GM13977 (cell line): ENCODE measurements at regions not wholly inside any gene's neighbourhood (a gene's known extent, or its start where the extent isn't known, plus 50 kb on each side); places are given as distances from the start of the nearest gene placed in this dataset.

ENCODE experiments used
- DNase-seq: peaks from one replicate; pipeline ENCODE4 v3.0.0; 2012; ENCODE audit warnings: low spot score
- in situ Hi-C: fragments of 300-500 bp; cut with MboI; formaldehyde crosslinking; loops from one replicate; pipeline ENCODE4 v1.12.0; 2022; ENCODE audit warnings: low sequenced_read_pairs, low pct_unique_long_range_greater_than_20kb, mixed read lengths, inconsistent platforms; ENCODE audit not compliant: unreplicated experiment
- TF ChIP-seq, protein P1 (sequence below): IDR thresholded peaks from 2 replicates; pipeline ENCODE4 v1.5.1; 2012; ENCODE audit warnings: mild to moderate bottlenecking, control low read depth; ENCODE audit not compliant: insufficient read depth; ENCODE audit errors: extremely low read depth, missing control alignments

DNA sequence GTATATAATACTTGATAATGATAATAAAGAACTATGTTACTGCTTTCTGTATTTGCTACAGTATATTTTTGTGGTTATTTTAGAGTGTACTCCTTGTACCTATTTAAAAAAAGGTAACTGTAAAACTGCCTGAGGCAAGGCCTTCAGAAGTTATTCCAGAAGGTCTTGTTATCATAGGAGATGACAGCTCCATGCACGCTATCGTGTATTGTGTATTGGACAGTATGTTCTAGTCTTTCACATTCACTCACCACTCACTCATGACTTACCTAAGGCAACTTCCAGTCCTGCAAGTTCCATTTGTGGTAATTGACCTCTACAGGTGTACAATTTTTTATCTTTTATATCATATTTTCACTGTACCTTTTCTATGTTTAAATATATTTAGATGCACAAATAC, 100.7 kb downstream of the ARL4A start:
- DNase-seq, result no peak
- TF ChIP-seq, protein P1, sequence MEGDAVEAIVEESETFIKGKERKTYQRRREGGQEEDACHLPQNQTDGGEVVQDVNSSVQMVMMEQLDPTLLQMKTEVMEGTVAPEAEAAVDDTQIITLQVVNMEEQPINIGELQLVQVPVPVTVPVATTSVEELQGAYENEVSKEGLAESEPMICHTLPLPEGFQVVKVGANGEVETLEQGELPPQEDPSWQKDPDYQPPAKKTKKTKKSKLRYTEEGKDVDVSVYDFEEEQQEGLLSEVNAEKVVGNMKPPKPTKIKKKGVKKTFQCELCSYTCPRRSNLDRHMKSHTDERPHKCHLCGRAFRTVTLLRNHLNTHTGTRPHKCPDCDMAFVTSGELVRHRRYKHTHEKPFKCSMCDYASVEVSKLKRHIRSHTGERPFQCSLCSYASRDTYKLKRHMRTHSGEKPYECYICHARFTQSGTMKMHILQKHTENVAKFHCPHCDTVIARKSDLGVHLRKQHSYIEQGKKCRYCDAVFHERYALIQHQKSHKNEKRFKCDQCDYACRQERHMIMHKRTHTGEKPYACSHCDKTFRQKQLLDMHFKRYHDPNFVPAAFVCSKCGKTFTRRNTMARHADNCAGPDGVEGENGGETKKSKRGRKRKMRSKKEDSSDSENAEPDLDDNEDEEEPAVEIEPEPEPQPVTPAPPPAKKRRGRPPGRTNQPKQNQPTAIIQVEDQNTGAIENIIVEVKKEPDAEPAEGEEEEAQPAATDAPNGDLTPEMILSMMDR, result no peak
- in situ Hi-C loops, result no loop called here

- TF ChIP-seq, protein P1, result no peak
- in situ Hi-C loops, result no loop called here
Observed at GRCh38 chr7:12788591-12788990, 101.2 kb downstream of the ARL4A start.

DNA sequence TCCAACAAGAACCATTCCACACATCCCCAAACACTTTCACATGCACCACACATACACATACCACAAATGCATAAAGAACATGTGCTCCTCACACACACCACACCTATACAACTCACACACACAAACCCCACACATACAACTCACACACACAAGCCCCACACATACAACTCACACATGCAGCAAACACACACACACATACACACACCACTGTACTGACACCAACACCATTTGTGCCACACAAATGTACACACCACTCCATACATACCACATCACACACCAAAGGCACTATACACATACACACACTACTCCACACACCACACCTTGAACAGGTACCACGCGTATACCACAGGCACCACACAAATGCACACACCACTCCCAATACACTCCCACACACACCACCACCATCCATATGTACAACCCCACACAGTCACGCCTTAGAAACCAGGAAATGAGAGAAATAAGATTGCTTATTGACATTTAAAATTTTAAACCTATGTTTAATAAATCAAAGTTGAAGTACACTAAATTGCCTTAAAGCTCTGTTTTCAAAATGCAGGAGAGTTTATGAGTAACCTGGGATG, 107.4 kb downstream of the ARL4A start:
- in situ Hi-C loops, result no loop called here
- TF ChIP-seq, protein P1, result no peak
- no peak for DNase-seq

More at GRCh38 chr7:12788591-12788990, 101.2 kb downstream of the ARL4A start:
- DNase-seq, result no peak

DNA sequence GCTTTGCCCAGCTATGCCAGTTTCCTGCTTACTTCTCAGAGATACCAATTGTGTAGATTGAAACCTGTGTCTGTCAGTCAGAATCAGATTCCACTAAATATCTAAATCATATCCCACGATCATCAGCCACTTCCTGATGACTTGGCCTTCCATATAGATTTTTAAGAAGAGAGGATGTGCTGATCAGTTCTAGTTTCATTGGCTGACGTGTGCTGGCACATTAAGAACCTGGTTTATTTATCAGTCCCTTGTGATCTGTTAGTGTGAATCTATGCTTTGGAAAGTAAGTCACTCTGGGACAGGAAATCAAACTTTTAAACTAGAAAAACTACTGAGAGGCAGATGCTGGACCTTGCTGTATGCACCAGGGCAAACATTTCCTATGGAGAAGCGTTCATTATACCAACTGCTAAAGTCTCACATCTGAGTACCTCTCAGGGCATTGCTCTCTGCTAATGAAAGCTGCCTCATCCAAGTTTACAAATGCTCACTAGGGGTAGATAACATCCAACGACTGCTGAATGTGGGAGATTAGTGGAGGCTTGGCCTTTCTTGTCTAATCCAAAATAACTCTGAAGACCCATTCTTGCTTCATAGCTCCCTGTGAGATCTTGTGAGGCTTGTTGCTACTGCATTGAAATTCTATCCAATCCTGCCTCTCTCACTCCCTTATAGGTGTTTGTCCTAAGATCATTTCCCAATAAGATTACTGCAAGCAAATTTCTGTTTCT, 109.1 kb downstream of the ARL4A start:
- no peak for DNase-seq
- in situ Hi-C loops, result no loop called here
- TF ChIP-seq, protein P1, result no peak

GRCh38 chr7:12800486-12800885, 113.1 kb downstream of the ARL4A start:
- DNase-seq, result no peak
- in situ Hi-C loops, result no loop called here

GRCh38 chr7:12801107-12801506, 113.7 kb downstream of the ARL4A start:
- no peak for DNase-seq
- in situ Hi-C loops, result no loop called here
- TF ChIP-seq, protein P1, result no peak

More at GRCh38 chr7:12800486-12800885, 113.1 kb downstream of the ARL4A start:
- TF ChIP-seq, protein P1, result no peak

DNA sequence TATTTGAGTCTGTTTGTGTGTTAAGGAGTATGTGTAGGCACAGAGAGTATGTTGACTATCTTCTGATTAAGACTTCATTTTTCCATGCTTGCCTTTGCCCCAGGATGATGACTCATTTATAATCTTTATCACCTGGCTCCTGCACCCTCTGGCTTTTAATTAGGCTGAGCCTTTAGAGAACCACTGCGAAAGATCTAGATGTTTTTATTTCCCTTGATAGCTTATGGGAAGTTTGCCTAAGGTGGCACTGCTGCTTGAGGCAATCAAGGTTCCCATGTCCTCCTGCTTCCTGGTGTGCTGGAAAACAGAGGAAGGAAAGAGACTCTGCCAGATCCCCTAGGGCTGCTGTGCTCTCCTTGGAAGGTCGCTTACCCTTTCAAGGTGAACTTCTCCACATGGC, 114.6 kb downstream of the ARL4A start:
- in situ Hi-C loops, result no loop called here
- DNase-seq, result no peak
- TF ChIP-seq, protein P1, result no peak
